GM19328 (cell line): ENCODE measurements at regions not wholly inside any gene's neighbourhood (a gene's known extent, or its start where the extent isn't known, plus 50 kb on each side); places are given as distances from the start of the nearest gene placed in this dataset.

ENCODE experiments used
- ATAC-seq: cut with Tn5 transposase; IDR thresholded peaks from one replicate; pipeline ENCODE4 v1.9.1; 2021; ENCODE audit warnings: mild to moderate bottlenecking, moderate library complexity; ENCODE audit not compliant: unreplicated experiment

- no peak for ATAC-seq
These were observed 183.3 kb upstream of the ROPN1 start for GRCh38 chr3:124174910-124175874.

- ATAC-seq, result no peak
These were observed 185.1 kb upstream of the ROPN1 start for GRCh38 chr3:124177071-124177470.

DNA sequence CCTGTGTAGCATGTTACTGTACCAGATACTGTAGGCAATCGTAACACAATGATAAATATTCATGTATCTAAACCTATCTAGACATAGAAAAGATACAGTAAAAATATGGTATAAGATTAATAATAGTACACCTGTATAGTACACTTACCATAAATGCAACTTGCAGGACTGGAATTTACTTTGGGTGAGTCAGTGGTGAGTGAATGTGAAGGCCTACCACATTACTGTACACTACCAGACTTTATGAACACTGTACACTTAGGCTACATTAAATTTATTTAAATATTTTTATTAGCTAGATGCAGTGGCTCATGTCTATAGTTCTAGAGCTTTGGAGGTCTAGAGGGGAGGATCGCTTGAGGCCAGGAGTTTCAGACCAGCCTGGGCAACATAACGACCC lies 186.6 kb upstream of the ROPN1 start:
- ATAC-seq, result no peak

DNA sequence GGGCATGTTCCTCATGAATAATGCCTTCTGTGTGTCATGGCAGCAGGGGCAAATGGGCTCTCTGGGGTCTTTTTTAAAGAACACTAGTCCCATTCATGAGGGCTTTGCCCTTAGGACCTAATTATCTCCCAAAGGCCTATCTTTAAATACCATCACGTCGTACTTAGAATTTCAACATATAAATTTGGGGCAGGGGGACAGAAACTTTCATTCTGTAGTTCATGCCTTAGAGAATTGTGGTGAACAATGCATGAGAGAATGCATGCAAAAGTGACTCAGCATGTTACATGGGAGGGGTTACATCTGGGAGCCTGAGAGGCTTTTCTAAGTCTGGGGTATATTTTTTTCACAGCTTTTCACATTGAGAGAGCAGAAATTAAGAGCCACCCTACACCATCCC lies 208.5 kb upstream of the ROPN1 start:
- no peak for ATAC-seq

- ATAC-seq, result no peak
These were observed 209.3 kb upstream of the ROPN1 start for GRCh38 chr3:124201226-124201625.

DNA sequence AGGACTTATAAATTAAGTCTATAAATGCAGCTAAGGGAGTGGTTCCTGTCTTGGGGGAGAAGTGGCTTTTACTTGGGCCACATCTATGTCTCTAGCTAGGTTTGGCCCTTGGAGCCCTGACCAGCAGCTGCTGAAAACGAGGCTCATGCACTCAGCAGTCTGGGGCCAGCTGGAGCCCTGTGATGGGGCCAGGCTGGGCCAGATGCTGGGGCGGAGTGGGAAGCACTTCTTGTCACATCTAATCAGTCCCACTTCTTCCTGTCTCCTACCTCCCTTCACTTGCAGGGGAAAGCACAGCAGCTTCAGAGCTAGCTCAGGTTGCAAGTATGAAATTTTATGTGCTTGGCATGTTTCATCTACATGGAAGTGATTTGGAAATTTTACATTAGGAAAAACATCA lies 209.9 kb upstream of the ROPN1 start:
- ATAC-seq, result no peak

GRCh38 chr3:124202754-124203153 lies 210.8 kb upstream of the ROPN1 start:
- no peak for ATAC-seq

DNA sequence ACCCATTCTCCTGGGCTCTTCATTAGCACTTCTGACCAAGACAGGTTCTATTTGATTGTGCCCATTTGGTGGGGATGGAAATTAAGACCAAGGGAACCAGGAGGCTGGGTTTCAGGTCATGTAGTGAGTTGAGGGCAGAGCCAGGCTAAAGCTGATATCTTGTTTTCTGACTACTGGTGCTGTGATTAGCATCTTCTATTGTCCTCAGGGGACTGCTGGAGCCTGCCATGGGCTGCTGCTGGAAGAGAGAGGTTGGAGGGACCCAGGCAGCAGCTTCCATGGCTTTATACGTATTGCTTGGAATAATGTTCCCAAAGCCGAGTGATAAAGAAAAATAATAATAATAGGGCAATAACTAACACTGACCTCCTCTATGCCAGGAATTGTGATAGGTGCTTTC lies 211.4 kb upstream of the ROPN1 start:
- ATAC-seq, result no peak

DNA sequence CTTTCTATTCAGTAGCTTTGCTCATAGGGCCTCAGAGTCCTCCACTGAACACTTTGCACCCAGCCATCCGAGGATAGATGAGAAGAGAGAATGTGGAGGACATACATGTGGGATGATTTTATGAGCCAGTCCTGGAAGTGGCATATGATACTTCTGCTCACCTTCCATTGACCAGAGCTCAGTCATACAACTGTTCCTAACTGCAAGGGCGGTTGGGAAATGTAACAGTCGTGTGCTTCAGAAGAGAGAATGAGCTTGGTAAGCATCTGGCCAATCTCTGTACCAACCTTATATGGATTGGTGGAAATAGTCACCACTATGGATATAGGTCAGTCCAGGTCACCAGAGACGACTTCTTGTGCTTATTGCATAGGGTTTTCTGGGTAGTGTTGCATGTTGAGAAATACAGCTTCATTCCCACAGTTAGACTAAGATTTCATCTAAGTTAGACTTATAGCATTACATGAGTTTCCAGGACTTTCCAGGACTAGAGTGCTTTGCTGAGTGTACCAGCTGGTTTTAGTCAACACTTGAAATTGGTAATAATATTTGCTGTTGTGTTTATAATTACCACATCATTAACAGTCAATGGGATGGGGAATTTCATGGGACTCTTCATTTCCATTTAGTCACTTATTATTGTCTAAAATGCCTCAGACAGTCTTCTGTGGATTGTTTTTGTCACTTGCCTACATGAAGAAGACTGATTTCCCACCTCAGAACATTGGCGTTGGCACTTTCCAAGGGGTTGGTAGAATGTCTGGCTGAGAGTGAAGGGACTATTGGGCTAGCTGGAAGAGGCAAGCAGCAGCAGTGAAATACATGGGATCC lies 214.5 kb upstream of the ROPN1 start:
- ATAC-seq, result no peak

GRCh38 chr3:124207077-124207476 lies 215.2 kb upstream of the ROPN1 start:
- ATAC-seq, result no peak

DNA sequence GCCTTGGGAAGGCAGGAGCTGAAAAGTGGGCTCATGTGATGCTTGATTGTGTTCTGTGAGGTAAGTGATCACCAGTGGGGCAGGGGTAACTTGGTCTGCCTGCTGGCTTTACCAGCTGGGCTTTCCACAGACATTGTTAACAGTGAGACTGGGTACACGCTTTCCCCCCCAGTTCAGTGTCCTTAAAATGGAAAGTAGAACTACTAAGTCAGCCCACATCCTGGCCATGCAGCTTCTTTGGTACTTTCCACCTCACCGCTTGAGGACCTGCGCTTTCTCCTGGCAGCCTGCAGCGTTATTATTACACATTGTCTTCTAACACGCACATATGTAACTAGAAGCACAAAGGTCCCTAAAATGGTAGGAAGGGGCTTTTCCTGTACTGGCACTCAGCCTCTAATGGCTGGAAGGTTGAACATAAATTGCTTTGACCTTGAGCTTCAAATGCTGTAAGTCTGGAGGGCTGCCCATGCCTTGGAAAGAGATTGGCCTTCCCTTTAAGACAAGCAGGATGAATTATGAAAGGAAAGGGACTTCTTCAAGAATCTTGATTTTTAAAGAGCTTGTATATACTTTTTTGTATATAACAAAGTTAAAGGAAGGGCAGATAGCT lies 216.1 kb upstream of the ROPN1 start:
- ATAC-seq, result peak; percentile 71

- ATAC-seq, result no peak
These were observed 217.5 kb upstream of the ROPN1 start for GRCh38 chr3:124209426-124209825.

- no peak for ATAC-seq
These were observed 219.0 kb upstream of the ROPN1 start for GRCh38 chr3:124210899-124211298.

- ATAC-seq, result no peak
These were observed 221.7 kb upstream of the ROPN1 start for GRCh38 chr3:124213641-124214040.

DNA sequence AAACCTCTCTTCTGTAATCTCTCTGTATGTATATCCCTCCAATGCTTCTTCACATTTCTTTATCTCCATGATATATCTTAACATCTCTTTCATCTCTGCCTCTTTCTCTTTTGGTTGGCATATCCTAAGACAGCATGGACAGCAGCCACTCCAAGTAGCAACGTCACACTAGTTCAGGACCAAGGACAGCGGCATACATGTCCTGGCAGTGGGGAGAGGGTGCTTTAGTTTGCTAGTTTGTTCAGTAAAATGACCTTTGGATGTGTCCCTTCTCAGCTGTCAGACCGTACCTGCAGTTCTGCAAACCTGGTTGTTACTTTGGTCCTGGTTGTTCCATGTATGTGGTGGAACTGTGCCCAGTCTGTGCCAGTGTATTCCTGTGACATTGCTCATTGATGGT lies 225.6 kb upstream of the ROPN1 start:
- ATAC-seq, result no peak

GRCh38 chr3:124221422-124221821 lies 229.5 kb upstream of the ROPN1 start:
- ATAC-seq, result no peak

- ATAC-seq, result no peak
These were observed 231.9 kb upstream of the ROPN1 start for GRCh38 chr3:124223853-124224252.

DNA sequence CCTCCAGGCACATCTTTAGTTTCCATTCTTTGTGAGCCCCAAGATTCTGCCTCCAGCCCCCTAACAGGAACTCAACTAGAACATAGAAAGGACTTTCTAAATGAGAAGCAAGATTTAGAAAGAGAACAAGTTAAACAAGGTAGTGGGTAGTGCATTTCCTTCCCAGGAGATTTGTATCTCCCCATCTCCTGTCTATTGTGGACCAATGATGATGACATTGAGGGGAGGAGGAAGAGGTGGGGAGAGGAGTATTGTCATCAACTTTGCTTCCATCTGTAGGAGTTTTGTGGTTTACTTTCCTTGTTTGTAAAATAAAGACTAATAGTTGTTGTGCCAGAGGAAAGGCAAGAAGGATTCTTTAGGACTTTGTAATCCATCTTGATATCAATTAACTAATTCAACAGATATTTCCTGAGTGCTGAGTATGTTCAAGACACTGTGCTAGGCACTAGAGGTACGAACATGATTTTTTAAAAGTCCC lies 235.3 kb upstream of the ROPN1 start:
- no peak for ATAC-seq

- ATAC-seq, result no peak
These were observed 237.5 kb upstream of the ROPN1 start for GRCh38 chr3:124229420-124229819.

DNA sequence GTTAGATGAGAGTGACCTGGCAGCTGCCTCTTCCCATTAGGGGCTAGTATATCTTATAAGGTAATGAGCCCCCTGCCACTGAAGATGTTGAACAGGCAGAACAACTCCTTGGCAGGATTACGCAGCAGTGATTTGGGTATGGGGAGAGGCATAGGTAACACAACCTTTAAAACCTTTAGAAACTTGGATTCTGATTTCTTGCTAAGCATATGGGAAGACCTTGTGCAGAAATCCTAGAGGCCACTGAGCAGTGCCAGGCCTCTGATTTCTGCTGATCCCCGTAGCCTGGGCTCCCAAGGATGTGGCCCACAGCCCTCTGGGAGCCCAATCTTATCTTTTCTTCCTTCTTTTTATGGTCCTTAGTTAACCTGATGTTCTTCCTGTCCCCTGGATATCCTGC lies 237.9 kb upstream of the ROPN1 start:
- no peak for ATAC-seq

DNA sequence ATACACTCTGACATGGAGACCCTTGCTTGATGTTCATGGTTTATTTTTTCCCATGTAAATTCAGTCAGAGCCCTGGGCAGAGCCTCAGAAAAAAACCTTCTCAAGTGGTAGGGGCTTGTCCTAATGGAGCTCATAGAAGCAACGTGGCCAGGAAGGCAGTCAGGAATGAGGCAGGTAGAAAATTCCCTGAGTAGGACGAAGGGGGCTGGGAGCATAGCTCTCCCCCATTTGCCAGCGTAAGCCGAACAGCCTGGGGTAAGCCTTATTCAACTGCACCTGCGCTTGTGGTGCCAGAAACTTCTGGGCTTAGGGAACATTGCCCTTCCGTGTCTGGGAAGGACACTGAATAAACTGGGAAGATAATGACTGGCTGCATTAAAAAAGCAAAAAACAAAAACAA lies 238.5 kb upstream of the ROPN1 start:
- ATAC-seq, result no peak
